SK-N-SH treated with all-trans-retinoic acid at 6 μM for 48 hours (cell line): ENCODE measurements at regions not wholly inside any gene's neighbourhood (a gene's known extent, or its start where the extent isn't known, plus 50 kb on each side); places are given as distances from the start of the nearest gene placed in this dataset.

Source experiments
- BACH2 ChIP-seq: fragments of 250-450 bp; sonication (Bioruptor Pico); IDR thresholded peaks from 2 replicates; pipeline ENCODE4 v1.9.0; 2021; ENCODE audit warnings: mild to moderate bottlenecking, borderline replicate concordance
- GLIS3 ChIP-seq: fragments of 250-450 bp; sonication (Bioruptor Pico); IDR thresholded peaks from 2 replicates; pipeline ENCODE4 v1.5.0; 2020; ENCODE audit warnings: mild to moderate bottlenecking, moderate library complexity
- ISL1 ChIP-seq: fragments of 250-450 bp; sonication (Bioruptor Pico); IDR thresholded peaks from 2 replicates; pipeline ENCODE4 v2.1.2; 2022; ENCODE audit warnings: mild to moderate bottlenecking, moderate library complexity
- OSR1 ChIP-seq: fragments of 250-450 bp; sonication (Bioruptor Pico); IDR thresholded peaks from 2 replicates; pipeline ENCODE4 v1.8.0; 2022; ENCODE audit warnings: moderate library complexity, mild to moderate bottlenecking, inconsistent platforms
- PPARA ChIP-seq: fragments of 250-450 bp; sonication (Bioruptor Pico); IDR thresholded peaks from 2 replicates; pipeline ENCODE4 v1.5.0; 2020; ENCODE audit warnings: mild to moderate bottlenecking, borderline replicate concordance
- SNAI2 ChIP-seq: fragments of 250-450 bp; sonication (Bioruptor Pico); IDR thresholded peaks from 2 replicates; pipeline ENCODE4 v1.5.0; 2020; ENCODE audit warnings: mild to moderate bottlenecking, moderate library complexity
- TCF4 ChIP-seq: fragments of 250-450 bp; sonication (Bioruptor Pico); IDR thresholded peaks from 2 replicates; pipeline ENCODE4 v1.8.0; 2021; ENCODE audit warnings: mild to moderate bottlenecking, moderate library complexity, borderline replicate concordance
- ZC3H10 ChIP-seq: fragments of 250-450 bp; sonication (Bioruptor Pico); IDR thresholded peaks from 2 replicates; pipeline ENCODE4 v1.5.1; 2021; ENCODE audit warnings: mild to moderate bottlenecking, moderate library complexity
- ZFP3 ChIP-seq: fragments of 250-450 bp; sonication (Bioruptor Pico); IDR thresholded peaks from 2 replicates; pipeline ENCODE4 v1.5.0; 2020; ENCODE audit warnings: mild to moderate bottlenecking, moderate library complexity
- ZFP30 ChIP-seq: fragments of 450-650 bp; formaldehyde crosslinking; IDR thresholded peaks from 2 replicates; pipeline ENCODE4 v1.5.0; 2022; ENCODE audit warnings: mild to moderate bottlenecking, moderate library complexity
- ZNF565 ChIP-seq: fragments of 450-650 bp; formaldehyde crosslinking; conservative IDR thresholded peaks from 2 replicates; pipeline ENCODE4 v1.5.0; 2020; ENCODE audit warnings: low read depth, mild to moderate bottlenecking, moderate library complexity
- ZNF8 ChIP-seq: fragments of 450-650 bp; formaldehyde crosslinking; IDR thresholded peaks from 2 replicates; pipeline ENCODE4 v1.5.0; 2020; ENCODE audit warnings: mild to moderate bottlenecking, moderate library complexity
- TF ChIP-seq, protein P1 (sequence below): fragments of 250-450 bp; sonication (Bioruptor Pico); IDR thresholded peaks from 2 replicates; pipeline ENCODE4 v1.8.0; 2020; ENCODE audit warnings: mild to moderate bottlenecking, moderate library complexity, borderline replicate concordance

DNA sequence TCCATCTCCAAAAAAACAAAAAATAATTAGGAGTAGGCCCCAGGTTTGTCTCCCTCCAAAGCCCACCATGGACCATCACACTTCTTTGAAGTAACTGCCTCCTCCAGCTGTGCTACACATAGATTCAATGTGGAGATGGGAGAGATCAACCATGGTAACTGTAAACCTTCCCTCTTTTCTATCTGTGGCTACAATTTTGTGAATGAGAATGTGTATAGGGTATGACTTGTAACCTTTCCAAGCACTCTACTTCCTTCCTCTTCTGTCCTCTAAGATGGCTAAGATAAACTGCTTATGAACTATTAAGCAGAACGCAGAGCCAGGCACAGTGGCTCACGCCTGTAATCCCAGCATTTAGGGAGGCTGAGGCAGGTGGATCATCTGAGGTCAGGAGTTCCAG, 55.5 kb upstream of the ATP11B start:
- TF ChIP-seq, protein P1, sequence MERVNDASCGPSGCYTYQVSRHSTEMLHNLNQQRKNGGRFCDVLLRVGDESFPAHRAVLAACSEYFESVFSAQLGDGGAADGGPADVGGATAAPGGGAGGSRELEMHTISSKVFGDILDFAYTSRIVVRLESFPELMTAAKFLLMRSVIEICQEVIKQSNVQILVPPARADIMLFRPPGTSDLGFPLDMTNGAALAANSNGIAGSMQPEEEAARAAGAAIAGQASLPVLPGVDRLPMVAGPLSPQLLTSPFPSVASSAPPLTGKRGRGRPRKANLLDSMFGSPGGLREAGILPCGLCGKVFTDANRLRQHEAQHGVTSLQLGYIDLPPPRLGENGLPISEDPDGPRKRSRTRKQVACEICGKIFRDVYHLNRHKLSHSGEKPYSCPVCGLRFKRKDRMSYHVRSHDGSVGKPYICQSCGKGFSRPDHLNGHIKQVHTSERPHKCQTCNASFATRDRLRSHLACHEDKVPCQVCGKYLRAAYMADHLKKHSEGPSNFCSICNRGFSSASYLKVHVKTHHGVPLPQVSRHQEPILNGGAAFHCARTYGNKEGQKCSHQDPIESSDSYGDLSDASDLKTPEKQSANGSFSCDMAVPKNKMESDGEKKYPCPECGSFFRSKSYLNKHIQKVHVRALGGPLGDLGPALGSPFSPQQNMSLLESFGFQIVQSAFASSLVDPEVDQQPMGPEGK (CRISPR knock-in tag) = no peak
- no peak for TF ChIP-seq GLIS3 (CRISPR knock-in tag)
- TF ChIP-seq ZFP3 = no peak
- no peak for TF ChIP-seq ZNF565 (CRISPR knock-in tag)
- no peak for TF ChIP-seq ISL1 (CRISPR knock-in tag)
- TF ChIP-seq OSR1 = no peak
- no peak for TF ChIP-seq ZNF8 (CRISPR knock-in tag)
- TF ChIP-seq SNAI2 (CRISPR knock-in tag) = no peak
- no peak for TF ChIP-seq ZFP30 (CRISPR knock-in tag)
- TF ChIP-seq ZC3H10 (CRISPR knock-in tag) = no peak
- TF ChIP-seq BACH2 (CRISPR knock-in tag) = no peak
- TF ChIP-seq PPARA (CRISPR knock-in tag) = no peak
- TF ChIP-seq TCF4 = no peak
